ENCODE measurements at regions not wholly inside any gene's neighbourhood (a gene's known extent, or its start where the extent isn't known, plus 50 kb on each side); places are given as distances from the start of the nearest gene placed in this dataset.

DNA sequence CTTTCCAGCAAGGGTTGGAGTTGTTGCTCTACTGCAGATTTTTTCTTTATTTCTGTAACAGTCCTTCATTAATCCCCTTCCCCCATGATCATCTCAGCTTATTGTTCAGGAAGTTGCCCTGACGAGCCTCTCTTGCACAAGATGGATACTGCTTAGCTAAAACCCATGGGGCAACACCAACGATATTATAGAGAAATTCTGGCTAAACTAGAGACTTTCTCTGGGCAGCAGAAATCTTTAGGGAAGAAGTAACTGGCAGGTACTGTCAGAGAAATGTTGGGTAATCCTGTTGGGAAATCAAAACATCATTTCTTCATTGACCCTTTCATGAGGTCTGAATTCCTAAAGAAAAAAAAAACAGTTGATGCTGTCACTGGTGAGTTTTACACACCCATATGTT lies 921.3 kb downstream of the NLGN4X start:
- Histone ChIP-seq H3K9ac (ENCODE audit: control insufficient read depth, extremely low read depth, insufficient read depth, low read length) (no peak overlapping the region), H3K27ac (ENCODE audit: control insufficient read depth, insufficient read depth, low read length) (no peak overlapping the region), H3K4me3 (ENCODE audit: control insufficient read depth in 2 of 3, extremely low read depth in 1 of 3, insufficient read depth in 2 of 3, low read depth in 1 of 3, low read length in 3 of 3) (no peak overlapping the region), H4K20me1 (ENCODE audit: control insufficient read depth, extremely low read depth, insufficient read depth, low read length) (no peaks in the 10 kb centered on the region), H3K4me1 (ENCODE audit: control insufficient read depth, extremely low read depth, insufficient read depth, low read length) (no peaks in the 10 kb centered on the region), H3K36me3 (ENCODE audit: control insufficient read depth in 2 of 2, extremely low read depth in 1 of 2, insufficient read depth in 2 of 2, low read length in 2 of 2) (no peaks in the 10 kb centered on the region), H3K79me2 (ENCODE audit: control insufficient read depth, insufficient read depth, low read length) (no peaks in the 10 kb centered on the region), H3K4me2 (ENCODE audit: control insufficient read depth, extremely low read depth, insufficient read depth, low read depth, low read length) (no peak overlapping the region), H2AFZ (ENCODE audit: control insufficient read depth, low read length) (no peak overlapping the region), H3K27me3 (ENCODE audit: control insufficient read depth, extremely low read depth, insufficient read depth, low read length) (no peaks in the 10 kb centered on the region), H3K9me1 (ENCODE audit: control insufficient read depth, extremely low read depth, insufficient read depth, low read length) (no peaks in the 10 kb centered on the region), H3K9me3 (ENCODE audit: control insufficient read depth, low read depth, low read length) (no peaks in the 10 kb centered on the region)
- FAIRE-seq (no peak), DNase-seq (ENCODE audit: low read depth, low spot score) (no peak)
- TF ChIP-seq, protein P1, sequence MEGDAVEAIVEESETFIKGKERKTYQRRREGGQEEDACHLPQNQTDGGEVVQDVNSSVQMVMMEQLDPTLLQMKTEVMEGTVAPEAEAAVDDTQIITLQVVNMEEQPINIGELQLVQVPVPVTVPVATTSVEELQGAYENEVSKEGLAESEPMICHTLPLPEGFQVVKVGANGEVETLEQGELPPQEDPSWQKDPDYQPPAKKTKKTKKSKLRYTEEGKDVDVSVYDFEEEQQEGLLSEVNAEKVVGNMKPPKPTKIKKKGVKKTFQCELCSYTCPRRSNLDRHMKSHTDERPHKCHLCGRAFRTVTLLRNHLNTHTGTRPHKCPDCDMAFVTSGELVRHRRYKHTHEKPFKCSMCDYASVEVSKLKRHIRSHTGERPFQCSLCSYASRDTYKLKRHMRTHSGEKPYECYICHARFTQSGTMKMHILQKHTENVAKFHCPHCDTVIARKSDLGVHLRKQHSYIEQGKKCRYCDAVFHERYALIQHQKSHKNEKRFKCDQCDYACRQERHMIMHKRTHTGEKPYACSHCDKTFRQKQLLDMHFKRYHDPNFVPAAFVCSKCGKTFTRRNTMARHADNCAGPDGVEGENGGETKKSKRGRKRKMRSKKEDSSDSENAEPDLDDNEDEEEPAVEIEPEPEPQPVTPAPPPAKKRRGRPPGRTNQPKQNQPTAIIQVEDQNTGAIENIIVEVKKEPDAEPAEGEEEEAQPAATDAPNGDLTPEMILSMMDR (optimal IDR thresholded peaks at IDR 0.05 in 1 of 3, IDR thresholded peaks at IDR 0.05 in 1 of 3, conservative IDR thresholded peaks at IDR 0.05 in 1 of 3; ENCODE audit: extremely low read depth in 1 of 3, insufficient read depth in 2 of 3, low read length in 3 of 3) = no peak
- TF ChIP-seq EZH2 (IDR thresholded peaks at IDR 0.05; ENCODE audit: low read length) = no peak
- dilution Hi-C loops (cut with MboI; ENCODE audit: extremely low pct_ligation_motif_present, low sequenced_read_pairs) = no loop called here

DNA sequence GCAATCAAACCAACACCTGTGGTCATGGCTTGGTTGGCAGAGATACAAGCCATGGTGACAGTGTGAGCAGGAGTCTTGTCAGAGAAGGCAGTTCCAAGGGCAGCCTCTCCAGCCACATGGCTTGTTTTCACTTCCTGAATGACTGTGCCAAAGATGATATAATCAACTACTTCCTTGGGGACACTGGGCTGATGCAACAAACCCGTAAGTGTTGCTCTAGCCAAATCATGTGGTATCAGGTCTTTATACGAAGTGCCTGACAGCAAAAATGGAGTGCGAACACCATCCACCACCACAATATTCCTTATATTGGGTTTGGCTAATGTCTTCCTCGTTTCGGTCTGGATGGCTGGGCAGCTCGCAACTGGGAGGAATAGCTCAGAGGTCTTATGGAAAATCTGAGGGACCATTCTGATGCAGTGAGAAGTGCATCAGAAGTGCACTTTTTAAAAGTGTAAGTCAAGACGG lies 922.0 kb downstream of the NLGN4X start:
- TF ChIP-seq, protein P1 (optimal IDR thresholded peaks at IDR 0.05 in 1 of 3, IDR thresholded peaks at IDR 0.05 in 1 of 3, conservative IDR thresholded peaks at IDR 0.05 in 1 of 3; ENCODE audit: extremely low read depth in 1 of 3, insufficient read depth in 2 of 3, low read length in 3 of 3) = no peak
- no peak for TF ChIP-seq EZH2 (IDR thresholded peaks at IDR 0.05; ENCODE audit: low read length)
- DNase-seq (ENCODE audit: low read depth, low spot score) (no peak), FAIRE-seq (no peak)
- H3K9me1 ChIP-seq (ENCODE audit: control insufficient read depth, extremely low read depth, insufficient read depth, low read length) = no peaks in the 10 kb centered on the region
- H3K4me1 ChIP-seq (ENCODE audit: control insufficient read depth, extremely low read depth, insufficient read depth, low read length) = no peaks in the 10 kb centered on the region
- H3K27me3 ChIP-seq (ENCODE audit: control insufficient read depth, extremely low read depth, insufficient read depth, low read length) = no peaks in the 10 kb centered on the region
- dilution Hi-C loops (cut with MboI; ENCODE audit: extremely low pct_ligation_motif_present, low sequenced_read_pairs) = no loop called here
- H2AFZ ChIP-seq (ENCODE audit: control insufficient read depth, low read length) = no peak overlapping the region
- no peak overlapping the region for H3K9ac ChIP-seq (ENCODE audit: control insufficient read depth, extremely low read depth, insufficient read depth, low read length)
- no peaks in the 10 kb centered on the region for H3K79me2 ChIP-seq (ENCODE audit: control insufficient read depth, insufficient read depth, low read length)
- H3K4me3 ChIP-seq (ENCODE audit: control insufficient read depth in 2 of 3, extremely low read depth in 1 of 3, insufficient read depth in 2 of 3, low read depth in 1 of 3, low read length in 3 of 3) = no peak overlapping the region
- no peaks in the 10 kb centered on the region for H3K36me3 ChIP-seq (ENCODE audit: control insufficient read depth in 2 of 2, extremely low read depth in 1 of 2, insufficient read depth in 2 of 2, low read length in 2 of 2)
- H3K9me3 ChIP-seq (ENCODE audit: control insufficient read depth, low read depth, low read length) = no peaks in the 10 kb centered on the region
- H3K4me2 ChIP-seq (ENCODE audit: control insufficient read depth, extremely low read depth, insufficient read depth, low read depth, low read length) = no peak overlapping the region
- H3K27ac ChIP-seq (ENCODE audit: control insufficient read depth, insufficient read depth, low read length) = no peak overlapping the region
- no peaks in the 10 kb centered on the region for H4K20me1 ChIP-seq (ENCODE audit: control insufficient read depth, extremely low read depth, insufficient read depth, low read length)
